Skeletal muscle satellite cell (primary cell): ENCODE measurements at regions not wholly inside any gene's neighbourhood (a gene's known extent, or its start where the extent isn't known, plus 50 kb on each side); places are given as distances from the start of the nearest gene placed in this dataset.

Experiments used
- H3K27me3 ChIP-seq: 2 replicates; pipeline ENCODE4 v1.7.0; 2013; ENCODE audit warnings: low read length; ENCODE audit not compliant: control insufficient read depth, insufficient read depth
- H3K36me3 ChIP-seq: 2 replicates; pipeline ENCODE4 v1.7.0; 2013; ENCODE audit warnings: mild to moderate bottlenecking, control low read depth, low read length; ENCODE audit not compliant: insufficient read depth
- H3K4me1 ChIP-seq: 2 replicates; pipeline ENCODE4 v1.7.0; 2013; ENCODE audit warnings: low read length; ENCODE audit not compliant: control insufficient read depth, insufficient read depth
- H3K4me2 ChIP-seq: 2 replicates; pipeline ENCODE4 v1.7.0; 2013; ENCODE audit warnings: mild to moderate bottlenecking, low read length
- H3K4me3 ChIP-seq: 2 replicates; pipeline ENCODE4 v1.7.0; 2013; ENCODE audit warnings: low read length
- H3K9ac ChIP-seq: 2 replicates; pipeline ENCODE4 v1.7.0; 2013; ENCODE audit warnings: mild to moderate bottlenecking, low read depth, low read length, moderate library complexity
- H3K9me3 ChIP-seq: replicated peaks from 2 replicates; pipeline ENCODE4 v1.7.0; 2013; ENCODE audit warnings: mild to moderate bottlenecking, control low read depth, low read length

DNA sequence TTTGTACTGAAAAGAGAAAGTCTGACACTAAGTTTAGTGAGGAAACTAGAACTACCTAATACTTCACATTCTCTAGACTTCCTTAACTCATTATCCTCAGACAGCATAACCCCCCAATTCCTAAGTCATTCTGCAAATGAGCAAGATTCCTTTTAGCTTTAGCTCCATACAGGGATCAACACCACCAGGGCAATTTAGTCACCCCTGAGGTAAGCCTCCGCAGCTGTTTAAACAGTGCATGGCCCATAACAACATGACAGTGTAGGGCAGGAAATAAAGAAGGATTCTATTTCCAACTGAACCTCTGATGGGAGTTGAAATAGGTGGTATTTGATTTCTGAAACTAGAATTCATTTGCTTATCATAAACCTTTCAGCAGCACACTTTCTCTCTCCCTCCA is 112.8 kb upstream of the DKK2 start:
- H3K4me3 ChIP-seq = no peak overlapping the region
- no peaks in the 10 kb centered on the region for H3K27me3 ChIP-seq
- no peak overlapping the region for H3K9ac ChIP-seq
- no peaks in the 10 kb centered on the region for H3K9me3 ChIP-seq
- peak overlapping the region; percentile 13 for H3K4me2 ChIP-seq
- peaks cover 9% of the 10 kb centered on the region for H3K4me1 ChIP-seq
- no peaks in the 10 kb centered on the region for H3K36me3 ChIP-seq

DNA sequence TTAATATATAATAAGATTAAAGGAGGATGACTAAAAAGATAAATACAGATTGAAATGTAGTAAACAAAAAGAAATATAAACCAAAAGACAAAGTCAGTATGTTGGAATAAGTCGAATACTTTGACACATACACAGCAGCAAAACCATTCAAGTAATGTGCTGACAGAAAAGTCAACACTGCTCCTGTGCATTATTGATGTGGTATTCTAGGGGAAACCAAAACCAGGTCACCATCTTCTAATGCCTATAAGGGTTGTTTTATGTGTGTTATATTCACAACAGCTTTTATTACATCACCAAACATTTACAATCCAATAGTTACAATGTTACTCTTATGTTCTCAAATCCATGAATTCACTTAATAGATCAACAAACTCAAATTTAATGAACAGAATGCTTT is 111.8 kb upstream of the DKK2 start:
- Histone ChIP-seq H3K4me3 (no peak overlapping the region), H3K27me3 (no peaks in the 10 kb centered on the region), H3K4me2 (no peak overlapping the region), H3K9ac (no peak overlapping the region), H3K4me1 (peaks cover 9% of the 10 kb centered on the region), H3K9me3 (no peaks in the 10 kb centered on the region), H3K36me3 (no peaks in the 10 kb centered on the region)

DNA sequence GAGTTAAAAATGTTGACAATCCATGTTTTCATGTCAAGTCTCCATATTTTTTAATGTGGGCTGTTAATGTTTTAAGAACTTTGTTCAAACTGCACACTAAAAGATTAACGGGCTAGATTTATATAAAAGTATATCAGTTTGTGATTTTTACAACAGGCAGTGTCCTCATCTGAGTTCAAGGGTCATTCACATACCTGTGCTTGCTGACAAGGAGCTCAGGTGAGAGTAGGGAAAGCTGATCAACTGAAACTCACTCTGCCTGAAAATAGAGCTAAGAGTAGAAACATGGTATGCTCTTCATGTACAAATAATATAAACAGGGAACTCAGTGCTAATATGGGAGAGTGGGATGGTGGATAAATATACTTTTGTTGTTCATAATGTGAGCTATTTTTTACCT is 102.3 kb upstream of the DKK2 start:
- H3K9me3 ChIP-seq = no peaks in the 10 kb centered on the region
- no peak overlapping the region for H3K4me2 ChIP-seq
- no peak overlapping the region for H3K9ac ChIP-seq
- H3K27me3 ChIP-seq = no peaks in the 10 kb centered on the region
- H3K36me3 ChIP-seq = no peaks in the 10 kb centered on the region
- no peaks in the 10 kb centered on the region for H3K4me1 ChIP-seq
- H3K4me3 ChIP-seq = no peak overlapping the region

DNA sequence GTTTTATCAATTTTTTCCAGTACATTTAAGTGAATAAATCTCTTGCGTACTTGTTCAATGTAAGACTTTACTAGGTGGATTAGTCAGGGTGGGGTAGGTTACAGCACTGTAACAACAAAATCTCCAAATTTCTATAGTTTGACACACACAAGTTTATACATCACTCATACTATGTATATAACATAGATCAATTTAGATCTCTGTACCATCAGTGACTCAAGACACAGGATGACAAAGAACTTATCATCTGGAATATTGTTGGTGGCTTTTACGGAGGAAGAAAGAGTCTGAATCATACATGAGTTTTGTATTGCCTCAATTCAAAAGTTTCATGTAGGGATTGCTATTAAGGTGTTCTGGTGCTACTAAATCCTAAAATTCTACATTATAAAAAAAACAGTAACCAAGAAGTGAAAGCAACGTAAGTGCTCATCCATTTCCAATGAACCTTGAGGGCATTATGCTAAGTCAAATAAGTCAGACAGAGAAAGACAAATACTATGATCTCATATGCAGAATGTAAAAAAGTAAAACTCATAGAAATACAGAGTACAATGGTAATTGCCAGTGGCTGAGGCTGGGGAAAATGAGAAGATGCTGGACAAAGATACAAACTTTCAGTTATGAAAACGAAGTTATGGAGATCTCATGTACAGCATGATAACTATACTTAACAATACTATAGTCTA is 98.0 kb upstream of the DKK2 start:
- H3K4me3 ChIP-seq = no peak overlapping the region
- no peak overlapping the region for H3K9ac ChIP-seq
- no peaks in the 10 kb centered on the region for H3K36me3 ChIP-seq
- peaks cover 25% of the 10 kb centered on the region for H3K4me1 ChIP-seq
- no peak overlapping the region for H3K4me2 ChIP-seq
- no peaks in the 10 kb centered on the region for H3K27me3 ChIP-seq
- H3K9me3 ChIP-seq = no peaks in the 10 kb centered on the region

DNA sequence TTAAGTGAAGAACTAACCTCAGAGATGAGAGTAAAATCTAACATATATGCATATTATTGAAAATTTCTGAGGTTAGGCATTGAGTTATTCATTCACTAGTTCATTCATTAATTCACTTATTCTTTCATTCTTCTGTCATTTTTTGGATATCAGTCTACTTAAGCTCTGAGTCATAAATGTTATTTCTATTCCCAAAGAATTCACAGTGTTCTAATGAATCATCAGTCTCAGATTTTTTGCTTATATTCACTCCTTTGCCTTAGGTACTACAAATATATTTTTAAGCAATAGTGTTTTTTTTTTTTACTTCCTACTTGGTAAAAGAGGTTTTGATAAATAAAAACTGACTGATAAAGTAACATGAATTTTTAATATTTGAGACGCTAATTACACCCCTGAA is 95.2 kb upstream of the DKK2 start:
- Histone ChIP-seq H3K4me1 (peaks cover 41% of the 10 kb centered on the region), H3K9me3 (no peaks in the 10 kb centered on the region), H3K4me2 (no peak overlapping the region), H3K36me3 (no peaks in the 10 kb centered on the region), H3K4me3 (no peak overlapping the region), H3K27me3 (no peaks in the 10 kb centered on the region), H3K9ac (no peak overlapping the region)

DNA sequence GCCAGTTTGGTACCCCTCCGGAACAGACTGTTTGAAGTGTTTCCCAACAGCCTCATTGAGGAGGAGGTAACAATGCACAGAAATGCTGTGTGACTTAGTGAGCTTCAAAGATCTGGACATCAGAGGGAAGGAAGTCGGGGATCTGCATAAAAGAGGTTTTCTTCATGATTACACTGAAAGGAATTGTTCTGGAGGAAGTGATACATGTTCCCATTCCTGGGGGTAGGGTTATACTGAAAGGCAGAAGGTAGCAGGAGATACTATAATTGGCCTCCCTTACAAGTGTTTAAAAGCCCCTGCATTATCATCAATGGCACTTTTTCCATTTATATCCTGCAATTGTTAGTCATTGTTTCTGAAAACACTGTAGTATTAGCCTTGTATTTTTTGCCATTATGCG is 94.0 kb upstream of the DKK2 start:
- peak overlapping the region; percentile 10 for H3K4me2 ChIP-seq
- H3K27me3 ChIP-seq = no peaks in the 10 kb centered on the region
- no peaks in the 10 kb centered on the region for H3K9me3 ChIP-seq
- H3K4me3 ChIP-seq = peak overlapping the region; percentile 13
- peaks cover 52% of the 10 kb centered on the region for H3K4me1 ChIP-seq
- no peak overlapping the region for H3K9ac ChIP-seq
- no peaks in the 10 kb centered on the region for H3K36me3 ChIP-seq

DNA sequence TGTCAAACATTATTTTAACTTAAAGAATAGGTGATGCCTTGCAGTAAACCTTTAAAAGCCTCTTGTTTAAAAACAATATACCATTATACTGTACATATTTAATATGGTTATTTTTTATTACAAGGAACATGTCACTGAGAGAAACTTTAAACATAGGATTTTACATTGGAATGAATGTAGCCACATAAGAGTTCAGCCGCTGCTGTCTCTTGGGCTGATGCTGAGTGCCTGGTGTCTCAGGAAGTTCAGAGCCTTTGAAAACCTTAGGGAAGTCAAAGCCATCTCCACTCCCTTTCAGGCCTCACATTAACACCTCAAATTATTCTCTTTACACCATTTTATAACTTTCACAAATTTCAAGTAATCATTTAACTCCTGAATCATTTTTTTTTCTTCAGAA is 93.5 kb upstream of the DKK2 start:
- no peaks in the 10 kb centered on the region for H3K27me3 ChIP-seq
- H3K4me2 ChIP-seq = no peak overlapping the region
- no peak overlapping the region for H3K9ac ChIP-seq
- H3K36me3 ChIP-seq = no peaks in the 10 kb centered on the region
- no peak overlapping the region for H3K4me3 ChIP-seq
- H3K4me1 ChIP-seq = peaks cover 56% of the 10 kb centered on the region
- H3K9me3 ChIP-seq = no peaks in the 10 kb centered on the region

DNA sequence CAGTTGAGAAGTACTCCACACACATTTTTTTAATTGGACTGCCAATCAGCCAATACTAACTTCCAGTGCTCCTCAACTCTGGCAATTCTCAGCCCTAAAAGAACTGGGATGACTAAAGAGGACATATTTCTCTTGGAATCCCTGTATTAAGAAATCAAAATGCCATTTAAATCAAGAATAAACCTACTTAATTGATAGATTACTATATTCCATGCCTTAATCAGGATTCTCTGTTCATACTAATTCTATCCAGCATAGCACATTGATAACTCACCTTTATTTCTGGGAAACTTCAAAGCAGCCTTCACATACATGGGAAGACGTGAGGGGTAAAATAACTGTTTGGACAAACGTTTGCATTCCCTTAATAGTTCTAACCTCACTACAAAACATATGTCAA is 93.0 kb upstream of the DKK2 start:
- H3K4me1 ChIP-seq = peaks cover 56% of the 10 kb centered on the region
- H3K9ac ChIP-seq = no peak overlapping the region
- H3K9me3 ChIP-seq = no peaks in the 10 kb centered on the region
- H3K27me3 ChIP-seq = no peaks in the 10 kb centered on the region
- no peak overlapping the region for H3K4me2 ChIP-seq
- no peak overlapping the region for H3K4me3 ChIP-seq
- no peaks in the 10 kb centered on the region for H3K36me3 ChIP-seq

DNA sequence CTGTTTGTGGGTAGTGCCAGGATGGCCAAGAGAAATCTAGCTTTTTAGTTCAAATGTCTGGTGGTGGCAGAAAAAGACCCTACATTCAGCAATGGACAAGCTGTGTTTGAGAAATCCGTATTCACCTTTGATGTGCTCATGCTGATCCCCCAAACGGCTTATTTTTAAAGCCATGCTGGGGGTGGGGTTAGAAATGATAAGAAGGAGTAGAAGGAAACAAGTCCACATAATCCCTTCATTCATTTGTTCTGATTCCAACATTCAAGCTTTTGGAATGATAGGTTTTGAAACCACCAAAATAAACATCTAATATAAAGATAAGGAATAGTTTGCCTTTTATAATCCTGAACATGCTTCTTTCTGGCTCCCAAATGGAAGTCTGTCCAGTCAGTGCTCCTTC is 92.0 kb upstream of the DKK2 start:
- no peaks in the 10 kb centered on the region for H3K9me3 ChIP-seq
- no peaks in the 10 kb centered on the region for H3K27me3 ChIP-seq
- H3K9ac ChIP-seq = no peak overlapping the region
- no peak overlapping the region for H3K4me2 ChIP-seq
- H3K36me3 ChIP-seq = no peaks in the 10 kb centered on the region
- peaks cover 56% of the 10 kb centered on the region for H3K4me1 ChIP-seq
- no peak overlapping the region for H3K4me3 ChIP-seq

DNA sequence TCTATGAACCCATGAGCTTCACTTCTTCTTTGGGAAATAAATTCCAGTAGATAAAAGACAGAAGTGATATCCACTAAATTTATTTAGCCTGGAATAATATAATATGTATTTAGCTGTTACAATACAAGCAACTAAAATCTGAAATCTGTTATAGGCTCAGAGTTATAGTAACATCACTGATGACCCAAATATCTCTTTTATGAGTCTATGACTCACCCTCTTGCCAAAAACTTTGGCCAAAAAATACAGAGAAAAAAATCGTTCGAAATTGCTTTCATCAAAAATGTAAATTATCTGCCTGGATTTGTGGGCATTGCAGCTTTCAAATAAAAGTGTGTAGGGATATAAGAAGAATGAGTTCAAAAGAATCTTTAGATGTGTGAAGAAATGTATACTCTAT is 89.4 kb upstream of the DKK2 start:
- H3K4me2 ChIP-seq = peak overlapping the region; percentile 25
- H3K9me3 ChIP-seq = no peaks in the 10 kb centered on the region
- no peak overlapping the region for H3K9ac ChIP-seq
- H3K27me3 ChIP-seq = no peaks in the 10 kb centered on the region
- no peaks in the 10 kb centered on the region for H3K36me3 ChIP-seq
- peaks cover 43% of the 10 kb centered on the region for H3K4me1 ChIP-seq
- H3K4me3 ChIP-seq = no peak overlapping the region

DNA sequence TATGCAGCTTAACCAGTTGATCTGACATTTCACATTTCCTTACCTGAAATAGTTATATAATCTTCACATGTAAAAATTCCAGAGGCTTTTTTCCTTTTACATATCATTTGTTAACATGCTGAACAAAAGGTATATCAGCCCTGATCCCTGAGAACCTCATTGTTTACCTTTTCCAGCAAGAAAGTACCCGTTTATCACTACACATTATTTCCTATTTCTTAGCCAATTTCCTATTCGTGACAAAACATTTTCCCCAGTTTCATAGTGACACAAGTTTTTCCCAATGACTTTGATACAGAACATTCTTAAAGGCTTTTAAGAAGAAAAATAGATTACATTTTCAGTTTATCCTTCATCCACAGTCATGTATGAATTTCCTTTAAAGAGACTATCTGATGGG is 86.6 kb upstream of the DKK2 start:
- no peak overlapping the region for H3K9ac ChIP-seq
- H3K27me3 ChIP-seq = no peaks in the 10 kb centered on the region
- no peak overlapping the region for H3K4me2 ChIP-seq
- H3K9me3 ChIP-seq = no peaks in the 10 kb centered on the region
- H3K36me3 ChIP-seq = no peaks in the 10 kb centered on the region
- H3K4me3 ChIP-seq = no peak overlapping the region
- H3K4me1 ChIP-seq = peaks cover 27% of the 10 kb centered on the region

DNA sequence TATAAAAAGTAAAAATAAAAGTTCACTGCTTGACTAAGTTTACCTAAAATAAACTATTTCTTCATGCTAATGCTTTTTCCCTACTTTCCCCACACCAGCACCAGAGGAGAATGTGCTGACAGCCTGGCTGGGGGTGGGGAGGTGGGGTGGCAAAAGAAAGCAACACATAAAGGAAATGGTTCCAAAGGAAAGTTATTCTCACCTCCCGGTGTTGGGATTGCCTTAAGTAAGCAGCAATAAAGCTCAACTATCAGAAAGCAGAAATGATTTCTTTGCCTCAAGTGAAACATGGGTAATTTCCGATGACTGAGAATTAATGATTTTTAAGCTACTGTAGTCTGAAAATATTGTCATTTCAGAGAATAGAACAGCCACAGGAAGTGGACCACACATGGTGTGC is 84.5 kb upstream of the DKK2 start:
- Histone ChIP-seq H3K9me3 (no peaks in the 10 kb centered on the region), H3K4me3 (no peak overlapping the region), H3K4me1 (peaks cover 8% of the 10 kb centered on the region), H3K9ac (no peak overlapping the region), H3K4me2 (no peak overlapping the region), H3K27me3 (no peaks in the 10 kb centered on the region), H3K36me3 (no peaks in the 10 kb centered on the region)
